HG02642 (cell line): ENCODE measurements at regions not wholly inside any gene's neighbourhood (a gene's known extent, or its start where the extent isn't known, plus 50 kb on each side); places are given as distances from the start of the nearest gene placed in this dataset.

Source experiments
- ATAC-seq: cut with Tn5 transposase; IDR thresholded peaks from one replicate; pipeline ENCODE4 v1.9.1; 2021; ENCODE audit warnings: mild to moderate bottlenecking; ENCODE audit not compliant: unreplicated experiment, poor library complexity

DNA sequence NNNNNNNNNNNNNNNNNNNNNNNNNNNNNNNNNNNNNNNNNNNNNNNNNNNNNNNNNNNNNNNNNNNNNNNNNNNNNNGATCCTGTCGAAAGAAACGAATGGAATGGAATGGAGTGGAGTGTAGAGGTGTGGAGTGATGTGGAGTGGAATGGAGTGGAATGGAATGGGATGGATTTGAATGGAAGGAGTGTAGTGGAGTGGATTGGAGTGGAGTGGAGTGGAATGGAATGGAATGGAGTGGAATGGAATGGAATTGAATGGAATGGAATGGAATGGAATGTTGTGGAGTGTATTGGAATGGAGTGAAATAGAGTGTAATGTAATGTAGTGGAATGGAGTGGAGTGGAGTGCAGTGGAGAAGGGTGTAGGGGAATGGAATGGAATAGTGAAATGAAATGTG, 1275.4 kb upstream of the TPTE start:
- ATAC-seq = peak; percentile 15

GRCh38 chr21:9246481-9247289, 1274.7 kb upstream of the TPTE start:
- ATAC-seq = peak; percentile 50

GRCh38 chr21:9247290-9247613, 1274.1 kb upstream of the TPTE start:
- peak; percentile 27 for ATAC-seq

GRCh38 chr21:9247616-9248317, 1273.6 kb upstream of the TPTE start:
- ATAC-seq = peak; percentile 35
